KMS-11 (cell line): ENCODE measurements at regions not wholly inside any gene's neighbourhood (a gene's known extent, or its start where the extent isn't known, plus 50 kb on each side); places are given as distances from the start of the nearest gene placed in this dataset.

ENCODE experiments used
- H2AFZ ChIP-seq: fragments of 200-600 bp; sonication (generic); 2 replicates; pipeline ENCODE4 v1.6.1; 2016; ENCODE audit warnings: antibody characterized with exemption, mixed run types, low read depth
- H3K27ac ChIP-seq: fragments of 200-600 bp; sonication (generic); 2 replicates; pipeline ENCODE4 v1.6.1; 2016; ENCODE audit warnings: mild to moderate bottlenecking, mixed run types
- H3K27me3 ChIP-seq: fragments of 200-600 bp; sonication (generic); 2 replicates; pipeline ENCODE4 v1.6.1; 2017; ENCODE audit warnings: mild to moderate bottlenecking, low read depth, mixed run types, moderate library complexity; ENCODE audit not compliant: insufficient read depth
- H3K36me3 ChIP-seq: fragments of 200-600 bp; sonication (generic); 2 replicates; pipeline ENCODE4 v1.6.1; 2017; ENCODE audit warnings: mild to moderate bottlenecking, mixed run types; ENCODE audit not compliant: insufficient read depth
- H3K4me1 ChIP-seq: fragments of 200-600 bp; sonication (generic); 2 replicates; pipeline ENCODE4 v1.6.1; 2016; ENCODE audit warnings: mild to moderate bottlenecking, low read depth, mixed run types; ENCODE audit not compliant: poor library complexity, severe bottlenecking
- H3K4me2 ChIP-seq: fragments of 200-600 bp; sonication (generic); 2 replicates; pipeline ENCODE4 v1.7.0; 2016; ENCODE audit warnings: mild to moderate bottlenecking, mixed run types
- H3K4me3 ChIP-seq: fragments of 200-600 bp; sonication (generic); IDR thresholded peaks from 2 replicates; pipeline ENCODE4 v1.6.1; 2017; ENCODE audit warnings: low read depth, low read length, mixed read lengths; ENCODE audit not compliant: insufficient read depth
- H3K79me2 ChIP-seq: fragments of 200-600 bp; sonication (generic); 2 replicates; pipeline ENCODE4 v1.6.1; 2016; ENCODE audit warnings: low read depth, mixed run types; ENCODE audit not compliant: insufficient read depth
- H3K9ac ChIP-seq: fragments of 200-600 bp; sonication (generic); 2 replicates; pipeline ENCODE4 v1.6.1; 2016; ENCODE audit warnings: mild to moderate bottlenecking, mixed run types
- H4K20me1 ChIP-seq: fragments of 200-600 bp; sonication (generic); 2 replicates; pipeline ENCODE4 v1.6.1; 2016; ENCODE audit warnings: mild to moderate bottlenecking, mixed run types; ENCODE audit not compliant: insufficient read depth
- TF ChIP-seq, protein P1 (sequence below): fragments of 200-600 bp; sonication (generic); conservative IDR thresholded peaks from 2 replicates; pipeline ENCODE4 v1.6.1; 2017; ENCODE audit warnings: low read depth, mild to moderate bottlenecking, antibody characterized with exemption, low read length, moderate library complexity, mixed read lengths

DNA sequence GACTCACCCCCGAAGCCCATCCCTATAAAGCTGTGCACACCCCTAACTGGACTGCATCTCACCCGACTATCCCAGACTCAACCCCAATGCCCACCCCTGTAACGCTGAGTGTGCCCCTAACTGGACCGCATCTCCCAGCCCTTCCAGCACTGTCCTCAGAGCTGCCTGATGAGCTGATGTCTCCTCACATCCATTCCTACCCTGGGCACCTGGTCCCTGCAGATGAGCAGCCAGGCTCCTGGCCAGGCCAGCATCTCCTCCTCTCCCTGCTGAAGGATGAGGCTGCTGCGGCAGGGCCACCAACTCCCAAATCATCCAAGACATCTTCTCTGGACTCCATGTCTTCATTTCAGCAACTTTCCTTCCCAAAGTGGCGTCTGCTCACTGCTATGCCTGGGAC, 332.1 kb downstream of the CTTN start:
- Histone ChIP-seq H3K4me1 (no peaks in the 10 kb centered on the region), H3K79me2 (no peaks in the 10 kb centered on the region), H4K20me1 (no peaks in the 10 kb centered on the region), H3K4me2 (no peak overlapping the region), H3K4me3 (no peak overlapping the region), H3K9ac (no peak overlapping the region), H2AFZ (no peak overlapping the region), H3K36me3 (no peaks in the 10 kb centered on the region), H3K27me3 (no peaks in the 10 kb centered on the region), H3K27ac (no peak overlapping the region)
- TF ChIP-seq, protein P1, sequence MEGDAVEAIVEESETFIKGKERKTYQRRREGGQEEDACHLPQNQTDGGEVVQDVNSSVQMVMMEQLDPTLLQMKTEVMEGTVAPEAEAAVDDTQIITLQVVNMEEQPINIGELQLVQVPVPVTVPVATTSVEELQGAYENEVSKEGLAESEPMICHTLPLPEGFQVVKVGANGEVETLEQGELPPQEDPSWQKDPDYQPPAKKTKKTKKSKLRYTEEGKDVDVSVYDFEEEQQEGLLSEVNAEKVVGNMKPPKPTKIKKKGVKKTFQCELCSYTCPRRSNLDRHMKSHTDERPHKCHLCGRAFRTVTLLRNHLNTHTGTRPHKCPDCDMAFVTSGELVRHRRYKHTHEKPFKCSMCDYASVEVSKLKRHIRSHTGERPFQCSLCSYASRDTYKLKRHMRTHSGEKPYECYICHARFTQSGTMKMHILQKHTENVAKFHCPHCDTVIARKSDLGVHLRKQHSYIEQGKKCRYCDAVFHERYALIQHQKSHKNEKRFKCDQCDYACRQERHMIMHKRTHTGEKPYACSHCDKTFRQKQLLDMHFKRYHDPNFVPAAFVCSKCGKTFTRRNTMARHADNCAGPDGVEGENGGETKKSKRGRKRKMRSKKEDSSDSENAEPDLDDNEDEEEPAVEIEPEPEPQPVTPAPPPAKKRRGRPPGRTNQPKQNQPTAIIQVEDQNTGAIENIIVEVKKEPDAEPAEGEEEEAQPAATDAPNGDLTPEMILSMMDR, result no peak

DNA sequence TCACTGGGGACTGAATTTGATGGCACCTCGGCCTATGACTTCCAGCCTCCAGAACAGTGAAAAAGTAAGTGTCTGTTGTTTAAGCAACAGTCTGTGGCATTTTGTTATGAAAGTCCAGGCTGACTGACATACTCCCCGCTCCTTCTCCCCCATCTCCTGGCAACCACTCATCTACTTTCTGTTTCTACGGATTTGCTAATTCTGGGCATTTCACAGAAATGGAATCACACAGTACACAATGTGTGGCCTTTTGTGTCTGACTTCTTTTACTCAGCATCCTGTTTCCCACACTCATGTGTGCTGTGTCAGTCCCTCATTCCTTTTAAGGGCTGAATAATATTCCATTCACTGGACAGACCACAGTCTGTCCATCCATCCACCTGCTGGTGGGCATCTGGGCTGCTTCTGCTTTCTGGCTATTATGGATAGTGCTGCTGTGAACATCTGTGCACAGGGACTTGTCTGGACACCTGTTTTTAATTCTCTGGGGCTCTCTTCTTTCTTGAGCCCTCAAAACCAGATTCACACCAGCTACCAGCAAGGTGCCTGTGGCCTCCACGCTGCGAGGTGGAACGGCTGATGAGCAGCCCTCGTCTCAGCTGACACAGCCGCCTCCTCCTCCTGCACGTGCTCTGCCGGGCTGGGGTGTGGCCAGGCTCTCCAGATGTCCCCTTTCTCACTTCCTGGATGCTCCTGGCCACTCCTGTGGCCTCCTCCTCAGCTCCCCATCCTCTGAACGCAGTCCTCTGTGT, 333.1 kb downstream of the CTTN start:
- Histone ChIP-seq H3K9ac (no peak overlapping the region), H3K4me1 (no peaks in the 10 kb centered on the region), H3K27me3 (no peaks in the 10 kb centered on the region), H3K27ac (no peak overlapping the region), H3K4me2 (no peak overlapping the region), H3K36me3 (no peaks in the 10 kb centered on the region), H3K79me2 (no peaks in the 10 kb centered on the region), H4K20me1 (no peaks in the 10 kb centered on the region), H2AFZ (no peak overlapping the region), H3K4me3 (no peak overlapping the region)
- TF ChIP-seq, protein P1, result no peak

DNA sequence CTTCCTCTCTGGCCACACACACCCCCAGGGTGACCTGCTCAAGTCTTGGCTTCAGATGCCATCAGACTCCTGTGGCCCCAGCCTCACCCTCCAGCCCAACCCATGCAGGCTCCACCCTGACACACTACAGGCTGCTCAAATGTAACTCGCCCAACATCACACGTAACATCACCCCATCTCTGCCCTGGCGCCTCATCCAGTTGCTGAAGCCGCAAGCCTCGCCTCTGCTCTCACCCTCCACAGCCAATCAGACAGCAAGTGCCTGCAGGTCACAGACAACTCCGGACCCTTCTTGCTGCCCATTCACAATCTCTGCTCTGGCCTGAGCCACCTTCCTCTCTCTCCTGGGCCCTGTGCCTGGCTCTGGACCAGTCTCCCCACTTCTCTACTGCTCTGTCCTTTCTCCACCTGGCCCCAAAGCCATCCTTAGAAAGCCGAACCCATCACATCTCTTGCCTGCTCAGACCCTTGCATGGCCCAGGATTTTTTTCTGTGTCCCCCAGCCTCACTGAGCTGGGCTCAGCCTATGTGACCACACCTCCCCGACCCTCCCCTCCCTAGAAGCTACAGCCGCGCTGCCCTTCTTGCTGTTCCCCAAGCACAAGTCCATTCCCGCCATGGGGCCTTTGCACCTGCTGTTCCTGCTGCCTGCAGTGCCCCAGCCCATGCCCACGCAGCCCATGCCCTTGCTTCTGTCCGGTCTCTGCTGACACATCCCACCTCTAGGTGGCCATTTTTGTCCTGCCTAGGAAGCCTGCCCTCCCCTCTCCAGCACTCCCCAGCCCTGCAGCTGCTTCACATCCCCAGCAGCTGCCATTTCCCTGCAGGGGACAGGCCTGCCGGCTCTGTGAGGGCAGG, 333.9 kb downstream of the CTTN start:
- Histone ChIP-seq H3K4me3 (no peak overlapping the region), H3K9ac (no peak overlapping the region), H4K20me1 (no peaks in the 10 kb centered on the region), H3K27me3 (no peaks in the 10 kb centered on the region), H2AFZ (no peak overlapping the region), H3K4me2 (no peak overlapping the region), H3K79me2 (no peaks in the 10 kb centered on the region), H3K27ac (no peak overlapping the region), H3K36me3 (no peaks in the 10 kb centered on the region), H3K4me1 (no peaks in the 10 kb centered on the region)
- TF ChIP-seq, protein P1, result no peak

DNA sequence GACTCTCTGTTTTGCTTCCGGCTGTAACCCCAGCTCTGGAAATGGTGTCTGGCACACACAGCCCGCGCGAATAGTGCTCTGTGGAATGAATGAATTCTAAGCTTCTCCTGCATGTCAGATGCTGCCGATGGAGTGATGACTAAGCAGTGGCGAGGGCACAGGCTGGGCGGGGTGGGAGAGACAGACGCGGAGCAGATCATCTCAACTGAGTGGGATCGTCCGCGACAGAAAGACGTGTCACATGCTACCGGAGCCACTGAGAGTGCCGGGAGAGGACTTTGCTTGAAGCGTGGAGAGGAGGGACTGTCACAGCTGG, 334.5 kb downstream of the CTTN start:
- TF ChIP-seq, protein P1, result no peak
- Histone ChIP-seq H2AFZ (no peak overlapping the region), H3K4me2 (no peak overlapping the region), H3K36me3 (no peaks in the 10 kb centered on the region), H3K9ac (no peak overlapping the region), H3K4me3 (no peak overlapping the region), H3K79me2 (no peaks in the 10 kb centered on the region), H3K27me3 (no peaks in the 10 kb centered on the region), H4K20me1 (no peaks in the 10 kb centered on the region), H3K27ac (no peak overlapping the region), H3K4me1 (no peaks in the 10 kb centered on the region)
